RWPE2 (cell line): ENCODE measurements at regions not wholly inside any gene's neighbourhood (a gene's known extent, or its start where the extent isn't known, plus 50 kb on each side); places are given as distances from the start of the nearest gene placed in this dataset.

Experiments
- ATAC-seq: fragments of 200-7000 bp; cut with Tn5 transposase; 3 replicates; pipeline ENCODE4 v1.9.1; 2021; ENCODE audit warnings: low read depth
- DNase-seq: peaks from one replicate; pipeline ENCODE4 v3.0.0-alpha.2; 2020; ENCODE audit warnings: low spot score
- H3K27ac ChIP-seq: fragments of 450-650 bp; 2 replicates; pipeline ENCODE4 v1.5.1; 2017; ENCODE audit warnings: mild to moderate bottlenecking; ENCODE audit not compliant: poor library complexity, severe bottlenecking
- H3K27me3 ChIP-seq: fragments of 250-450 bp; sonication (Bioruptor Pico); 2 replicates; pipeline ENCODE4 v1.5.1; 2021; ENCODE audit warnings: mild to moderate bottlenecking, moderate library complexity; ENCODE audit not compliant: insufficient read depth, poor library complexity, severe bottlenecking
- H3K36me3 ChIP-seq: fragments of 250-450 bp; sonication (Bioruptor Pico); 2 replicates; pipeline ENCODE4 v1.5.1; 2020; ENCODE audit warnings: low read depth, mild to moderate bottlenecking, moderate library complexity
- H3K4me1 ChIP-seq: fragments of 250-450 bp; sonication (Bioruptor Pico); 2 replicates; pipeline ENCODE4 v1.5.1; 2021; ENCODE audit warnings: mild to moderate bottlenecking, moderate library complexity; ENCODE audit not compliant: insufficient read depth, poor library complexity, severe bottlenecking
- H3K4me3 ChIP-seq: fragments of 250-450 bp; sonication (Bioruptor Pico); 2 replicates; pipeline ENCODE4 v1.5.1; 2021; ENCODE audit warnings: mild to moderate bottlenecking, moderate library complexity; ENCODE audit not compliant: severe bottlenecking
- H3K9me3 ChIP-seq: fragments of 250-450 bp; sonication (Bioruptor Pico); 2 replicates; pipeline ENCODE4 v1.5.1; 2021; ENCODE audit warnings: mild to moderate bottlenecking, moderate library complexity; ENCODE audit not compliant: severe bottlenecking
- TF ChIP-seq, protein P1 (sequence below): fragments of 450-650 bp; IDR thresholded peaks from one replicate; pipeline ENCODE4 v1.5.1; 2017; ENCODE audit warnings: mild to moderate bottlenecking, moderate library complexity; ENCODE audit not compliant: poor library complexity, severe bottlenecking

GRCh38 chr5:158162026-158162425, 303.1 kb upstream of the CLINT1 start:
- Histone ChIP-seq H3K9me3 (no peaks in the 10 kb centered on the region), H3K27ac (no peak overlapping the region), H3K27me3 (peaks cover 12% of the 10 kb centered on the region), H3K36me3 (no peaks in the 10 kb centered on the region), H3K4me3 (no peak overlapping the region), H3K4me1 (no peaks in the 10 kb centered on the region)
- ATAC-seq (no peak), DNase-seq (no peak)
- TF ChIP-seq, protein P1, sequence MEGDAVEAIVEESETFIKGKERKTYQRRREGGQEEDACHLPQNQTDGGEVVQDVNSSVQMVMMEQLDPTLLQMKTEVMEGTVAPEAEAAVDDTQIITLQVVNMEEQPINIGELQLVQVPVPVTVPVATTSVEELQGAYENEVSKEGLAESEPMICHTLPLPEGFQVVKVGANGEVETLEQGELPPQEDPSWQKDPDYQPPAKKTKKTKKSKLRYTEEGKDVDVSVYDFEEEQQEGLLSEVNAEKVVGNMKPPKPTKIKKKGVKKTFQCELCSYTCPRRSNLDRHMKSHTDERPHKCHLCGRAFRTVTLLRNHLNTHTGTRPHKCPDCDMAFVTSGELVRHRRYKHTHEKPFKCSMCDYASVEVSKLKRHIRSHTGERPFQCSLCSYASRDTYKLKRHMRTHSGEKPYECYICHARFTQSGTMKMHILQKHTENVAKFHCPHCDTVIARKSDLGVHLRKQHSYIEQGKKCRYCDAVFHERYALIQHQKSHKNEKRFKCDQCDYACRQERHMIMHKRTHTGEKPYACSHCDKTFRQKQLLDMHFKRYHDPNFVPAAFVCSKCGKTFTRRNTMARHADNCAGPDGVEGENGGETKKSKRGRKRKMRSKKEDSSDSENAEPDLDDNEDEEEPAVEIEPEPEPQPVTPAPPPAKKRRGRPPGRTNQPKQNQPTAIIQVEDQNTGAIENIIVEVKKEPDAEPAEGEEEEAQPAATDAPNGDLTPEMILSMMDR = no peak

DNA sequence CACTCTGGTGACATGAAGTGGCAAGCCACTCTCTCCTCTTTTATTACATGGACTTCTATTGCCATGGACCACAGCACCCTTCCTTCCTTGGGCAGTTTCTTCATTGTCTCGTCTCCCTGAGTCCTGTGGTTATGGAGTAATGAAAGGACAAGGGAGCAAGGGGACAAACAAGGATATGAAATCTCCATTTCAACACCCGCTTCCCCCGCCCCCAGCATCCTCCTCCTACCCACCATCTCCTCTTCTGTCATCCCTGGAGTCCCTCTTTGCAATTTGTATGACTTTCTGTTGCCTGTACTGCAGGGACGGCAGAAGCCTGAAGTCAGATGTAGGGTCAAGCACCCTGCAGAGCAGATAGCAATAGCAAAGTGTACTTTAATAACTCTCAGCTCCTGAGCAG, 300.7 kb upstream of the CLINT1 start:
- peaks cover 10% of the 10 kb centered on the region for H3K27me3 ChIP-seq
- TF ChIP-seq, protein P1 = no peak
- no peaks in the 10 kb centered on the region for H3K9me3 ChIP-seq
- H3K4me3 ChIP-seq = no peak overlapping the region
- ATAC-seq (no peak), DNase-seq (no peak)
- H3K4me1 ChIP-seq = peaks cover 5% of the 10 kb centered on the region
- no peak overlapping the region for H3K27ac ChIP-seq
- no peaks in the 10 kb centered on the region for H3K36me3 ChIP-seq

GRCh38 chr5:158155811-158156505, 297.0 kb upstream of the CLINT1 start:
- H3K36me3 ChIP-seq = no peaks in the 10 kb centered on the region
- H3K27ac ChIP-seq = no peak overlapping the region
- no peak overlapping the region for H3K4me3 ChIP-seq
- no peaks in the 10 kb centered on the region for H3K9me3 ChIP-seq
- no peak for DNase-seq
- peaks cover 12% of the 10 kb centered on the region for H3K4me1 ChIP-seq
- TF ChIP-seq, protein P1 = no peak
- no peaks in the 10 kb centered on the region for H3K27me3 ChIP-seq
- ATAC-seq = no peak

DNA sequence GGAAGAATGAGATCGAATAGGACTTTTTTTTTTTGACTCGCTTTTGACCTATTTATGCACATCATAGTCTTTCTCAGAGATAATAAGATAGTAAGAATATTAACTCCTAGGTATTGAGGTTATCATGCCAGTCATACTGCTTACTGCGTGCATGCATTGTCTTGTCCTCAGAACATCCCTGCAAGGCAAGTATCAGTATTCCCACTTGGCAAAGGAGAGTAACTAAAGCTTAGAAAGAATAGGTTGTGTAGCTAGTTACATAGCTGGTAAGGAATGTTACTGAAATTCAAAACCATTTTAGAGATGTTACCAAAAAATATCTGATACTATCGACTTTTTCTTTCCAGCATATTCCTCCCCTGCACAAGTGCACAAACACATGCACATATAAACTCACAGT, 296.1 kb upstream of the CLINT1 start:
- TF ChIP-seq, protein P1 = no peak
- no peaks in the 10 kb centered on the region for H3K36me3 ChIP-seq
- no peaks in the 10 kb centered on the region for H3K27me3 ChIP-seq
- H3K27ac ChIP-seq = no peak overlapping the region
- no peaks in the 10 kb centered on the region for H3K9me3 ChIP-seq
- no peak for DNase-seq
- H3K4me3 ChIP-seq = no peak overlapping the region
- ATAC-seq = no peak
- H3K4me1 ChIP-seq = peaks cover 12% of the 10 kb centered on the region

GRCh38 chr5:158154226-158155005, 295.5 kb upstream of the CLINT1 start:
- Histone ChIP-seq H3K9me3 (no peaks in the 10 kb centered on the region), H3K4me1 (peaks cover 12% of the 10 kb centered on the region), H3K36me3 (no peaks in the 10 kb centered on the region), H3K27ac (no peak overlapping the region), H3K4me3 (no peak overlapping the region), H3K27me3 (no peaks in the 10 kb centered on the region)
- TF ChIP-seq, protein P1 = no peak
- DNase-seq (no peak), ATAC-seq (peak; percentile 95)
